Calu3 (cell line): ENCODE measurements at regions not wholly inside any gene's neighbourhood (a gene's known extent, or its start where the extent isn't known, plus 50 kb on each side); places are given as distances from the start of the nearest gene placed in this dataset.

Experiments
- BruUV-seq: library from RNA; stranded (reverse); fragments of 400-500 nt; replicated peaks from 2 replicates; lab custom pipeline; 2021; lab: Mats Ljungman, UMichigan
- CTCF ChIA-PET: fragments of 300-600 bp; sonication (Branson Sonifier 250); formaldehyde crosslinking; loops from one replicate; lab custom pipeline; 2022; ENCODE audit warnings: antibody characterized with exemption; lab: Charles Lee
- DNase-seq: peaks from one replicate; pipeline ENCODE4 v3.0.0; 2022
- H3K27ac Mint-ChIP-seq: one replicate; pipeline ENCODE4 v1.8.0; 2022; ENCODE audit warnings: mixed read lengths; ENCODE audit not compliant: unreplicated experiment
- H3K27me3 Mint-ChIP-seq: one replicate; pipeline ENCODE4 v1.8.0; 2022; ENCODE audit warnings: mixed read lengths; ENCODE audit not compliant: unreplicated experiment
- H3K36me3 Mint-ChIP-seq: one replicate; pipeline ENCODE4 v1.8.0; 2022; ENCODE audit warnings: mild to moderate bottlenecking, moderate library complexity, mixed read lengths; ENCODE audit not compliant: insufficient read depth, unreplicated experiment
- H3K4me1 Mint-ChIP-seq: one replicate; pipeline ENCODE4 v1.8.0; 2022; ENCODE audit warnings: mild to moderate bottlenecking, low read depth, mixed read lengths; ENCODE audit not compliant: unreplicated experiment
- H3K4me3 Mint-ChIP-seq: one replicate; pipeline ENCODE4 v1.8.0; 2022; ENCODE audit warnings: mild to moderate bottlenecking, low read depth, moderate library complexity, mixed read lengths; ENCODE audit not compliant: unreplicated experiment
- H3K9me3 Mint-ChIP-seq: one replicate; pipeline ENCODE4 v1.8.0; 2022; ENCODE audit warnings: low read depth, mixed read lengths; ENCODE audit not compliant: unreplicated experiment
- intact Hi-C: fragments of 100-400 bp; cut with micrococcal nuclease; formaldehyde crosslinking; loops from one replicate; pipeline ENCODE4 v1.10.0; 2022; ENCODE audit not compliant: unreplicated experiment
- TF ChIP-seq, protein P1 (sequence below): fragments of 200-600 bp; IDR thresholded peaks from one replicate; pipeline ENCODE4 v1.8.0; 2022; ENCODE audit warnings: antibody characterized with exemption; ENCODE audit not compliant: unreplicated experiment

DNA sequence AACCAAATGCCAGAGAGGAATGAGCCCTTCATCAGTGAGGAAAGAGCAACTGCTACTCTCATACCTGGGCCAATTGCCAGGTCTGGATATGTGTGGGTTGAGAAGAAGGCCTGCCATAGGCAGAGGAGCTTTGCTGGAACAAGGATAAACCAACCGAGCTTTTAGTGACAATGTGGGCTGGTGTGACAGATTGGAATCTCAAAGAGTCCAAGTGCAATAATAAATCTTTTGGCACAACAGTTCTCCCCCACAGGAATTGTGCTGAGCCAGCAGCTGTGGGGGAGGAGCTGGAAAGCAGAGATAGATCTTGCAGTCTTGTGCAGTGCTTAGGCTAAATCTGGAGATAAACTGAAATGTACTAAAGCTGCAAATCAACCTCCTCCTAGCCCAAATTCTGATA, 79.4 kb upstream of the ISX start:
- intact Hi-C loops = no loop called here
- TF ChIP-seq, protein P1, sequence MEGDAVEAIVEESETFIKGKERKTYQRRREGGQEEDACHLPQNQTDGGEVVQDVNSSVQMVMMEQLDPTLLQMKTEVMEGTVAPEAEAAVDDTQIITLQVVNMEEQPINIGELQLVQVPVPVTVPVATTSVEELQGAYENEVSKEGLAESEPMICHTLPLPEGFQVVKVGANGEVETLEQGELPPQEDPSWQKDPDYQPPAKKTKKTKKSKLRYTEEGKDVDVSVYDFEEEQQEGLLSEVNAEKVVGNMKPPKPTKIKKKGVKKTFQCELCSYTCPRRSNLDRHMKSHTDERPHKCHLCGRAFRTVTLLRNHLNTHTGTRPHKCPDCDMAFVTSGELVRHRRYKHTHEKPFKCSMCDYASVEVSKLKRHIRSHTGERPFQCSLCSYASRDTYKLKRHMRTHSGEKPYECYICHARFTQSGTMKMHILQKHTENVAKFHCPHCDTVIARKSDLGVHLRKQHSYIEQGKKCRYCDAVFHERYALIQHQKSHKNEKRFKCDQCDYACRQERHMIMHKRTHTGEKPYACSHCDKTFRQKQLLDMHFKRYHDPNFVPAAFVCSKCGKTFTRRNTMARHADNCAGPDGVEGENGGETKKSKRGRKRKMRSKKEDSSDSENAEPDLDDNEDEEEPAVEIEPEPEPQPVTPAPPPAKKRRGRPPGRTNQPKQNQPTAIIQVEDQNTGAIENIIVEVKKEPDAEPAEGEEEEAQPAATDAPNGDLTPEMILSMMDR = no peak
- peaks cover 11% of the 10 kb centered on the region for H3K9me3 Mint-ChIP-seq

DNA sequence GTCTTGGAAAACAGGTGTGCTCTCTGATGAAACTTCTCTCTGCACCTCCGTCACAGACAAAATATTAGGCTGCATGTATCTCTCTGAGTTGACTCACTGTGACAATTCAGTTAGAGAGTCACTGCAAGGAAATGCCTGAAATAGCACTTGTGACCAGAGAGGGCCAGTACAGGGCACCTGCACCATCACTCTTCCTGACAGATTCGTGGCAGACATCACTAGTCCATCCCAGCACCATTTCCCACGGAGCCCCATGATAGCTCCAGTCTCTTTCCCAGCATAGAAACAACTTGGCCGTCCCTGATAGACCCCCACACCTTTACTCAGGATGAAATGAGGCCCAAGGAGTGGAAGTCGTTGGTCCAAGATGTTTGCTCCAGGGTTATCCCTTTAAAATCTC, 73.3 kb upstream of the ISX start:
- H3K27me3 Mint-ChIP-seq = no peaks in the 10 kb centered on the region

More for the DNA sequence above, 79.4 kb upstream of the ISX start:
- Mint-ChIP-seq H3K4me1 (no peaks in the 10 kb centered on the region), H3K27ac (no peak overlapping the region), H3K4me3 (no peak overlapping the region), H3K36me3 (no peaks in the 10 kb centered on the region), H3K27me3 (no peaks in the 10 kb centered on the region)
- DNase-seq = no peak
- CTCF ChIA-PET = no interaction called here
- BruUV-seq = no TSS peak

DNA sequence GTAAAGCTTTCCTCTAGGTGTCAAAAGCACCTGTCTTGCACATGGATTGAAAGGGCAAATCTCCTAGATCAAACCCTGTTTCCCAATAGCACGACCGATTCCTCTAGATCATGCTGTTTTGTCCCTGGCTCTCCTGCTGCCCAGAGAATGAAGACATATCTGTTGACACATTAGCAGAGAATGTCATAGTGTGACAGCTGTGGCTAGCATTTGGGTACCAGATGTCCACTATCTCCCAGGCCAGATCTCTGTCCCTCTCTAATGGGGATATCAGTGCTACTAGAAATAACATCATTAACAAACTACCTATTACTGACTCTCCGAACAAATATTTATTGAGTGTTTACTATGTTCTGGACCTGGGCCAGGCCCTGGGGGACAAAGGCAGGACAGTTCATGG, 72.4 kb upstream of the ISX start:
- no peaks in the 10 kb centered on the region for H3K4me1 Mint-ChIP-seq
- TF ChIP-seq, protein P1 = no peak
- no peak for DNase-seq
- no peak overlapping the region for H3K27ac Mint-ChIP-seq
- H3K36me3 Mint-ChIP-seq = no peaks in the 10 kb centered on the region
- H3K27me3 Mint-ChIP-seq = peaks cover 8% of the 10 kb centered on the region
- H3K4me3 Mint-ChIP-seq = no peak overlapping the region
- H3K9me3 Mint-ChIP-seq = peaks cover 2% of the 10 kb centered on the region
- CTCF ChIA-PET = no interaction called here
- no TSS peak for BruUV-seq
- intact Hi-C loops = no loop called here

More for the DNA sequence above, 73.3 kb upstream of the ISX start:
- DNase-seq = no peak
- intact Hi-C loops = no loop called here
- no peak overlapping the region for H3K27ac Mint-ChIP-seq
- H3K4me1 Mint-ChIP-seq = no peaks in the 10 kb centered on the region
- H3K36me3 Mint-ChIP-seq = no peaks in the 10 kb centered on the region
- TF ChIP-seq, protein P1 = no peak
- no peak overlapping the region for H3K4me3 Mint-ChIP-seq
- no TSS peak for BruUV-seq
- CTCF ChIA-PET = interaction anchor here (0.7 kb wide), 1 partner anchor 70 kb away, joined by 3 read pairs; no protein-coding TSS in a partner anchor
- peaks cover 3% of the 10 kb centered on the region for H3K9me3 Mint-ChIP-seq

DNA sequence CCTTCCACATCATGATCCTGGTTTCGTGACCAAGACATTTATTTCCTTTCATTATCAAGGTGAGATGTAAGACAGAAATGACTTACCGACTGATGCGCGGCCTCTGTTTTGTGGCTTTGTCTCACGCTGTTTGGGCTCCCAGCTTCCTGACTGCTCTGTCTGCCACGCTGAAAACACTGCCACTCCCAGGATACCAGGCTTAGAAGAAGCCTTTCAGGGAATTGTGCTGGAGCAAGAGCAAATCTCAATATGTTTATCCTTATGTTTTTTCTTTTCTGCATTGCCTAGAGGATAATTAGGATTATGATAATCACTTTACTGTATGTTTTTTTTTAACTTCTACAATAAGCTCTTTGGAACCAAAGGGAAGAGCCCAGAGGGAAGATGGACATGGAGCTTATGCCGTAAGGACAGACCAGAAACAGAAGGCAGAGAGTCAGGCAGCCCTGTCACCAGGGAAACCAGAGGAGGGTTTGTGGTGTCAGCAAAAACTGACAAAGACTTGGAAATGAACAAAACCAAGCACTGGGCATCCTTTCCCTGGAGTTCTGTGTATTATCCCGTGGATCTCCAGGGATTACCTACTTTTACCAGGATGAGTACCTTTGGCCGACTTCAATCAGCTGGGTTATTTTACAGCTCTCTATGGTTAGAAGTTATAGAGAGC, 68.2 kb upstream of the ISX start:
- no peaks in the 10 kb centered on the region for H3K4me1 Mint-ChIP-seq
- CTCF ChIA-PET = no interaction called here
- no TSS peak for BruUV-seq
- H3K4me3 Mint-ChIP-seq = no peak overlapping the region
- H3K36me3 Mint-ChIP-seq = no peaks in the 10 kb centered on the region
- no peak overlapping the region for H3K27ac Mint-ChIP-seq
- no peak for DNase-seq
- intact Hi-C loops = no loop called here
- TF ChIP-seq, protein P1 = no peak
- H3K9me3 Mint-ChIP-seq = peaks cover 5% of the 10 kb centered on the region
- H3K27me3 Mint-ChIP-seq = peaks cover 26% of the 10 kb centered on the region
